Fibroblast of the aortic adventitia (primary cell): ENCODE measurements at regions not wholly inside any gene's neighbourhood (a gene's known extent, or its start where the extent isn't known, plus 50 kb on each side); places are given as distances from the start of the nearest gene placed in this dataset.

Experiments
- DNase-seq: peaks from one replicate; pipeline ENCODE4 v3.0.0-alpha.2; 2010; ENCODE audit warnings: low read depth
- H3K4me3 ChIP-seq: 2 replicates; pipeline ENCODE4 v1.5.1; 2011; ENCODE audit warnings: low read depth, mild to moderate bottlenecking, control low read depth, low read length, moderate library complexity
- TF ChIP-seq, protein P1 (sequence below): IDR thresholded peaks from 2 replicates; pipeline ENCODE4 v1.5.1; 2011; ENCODE audit warnings: mild to moderate bottlenecking, low read length, control low read depth, inconsistent platforms; ENCODE audit not compliant: insufficient read depth

DNA sequence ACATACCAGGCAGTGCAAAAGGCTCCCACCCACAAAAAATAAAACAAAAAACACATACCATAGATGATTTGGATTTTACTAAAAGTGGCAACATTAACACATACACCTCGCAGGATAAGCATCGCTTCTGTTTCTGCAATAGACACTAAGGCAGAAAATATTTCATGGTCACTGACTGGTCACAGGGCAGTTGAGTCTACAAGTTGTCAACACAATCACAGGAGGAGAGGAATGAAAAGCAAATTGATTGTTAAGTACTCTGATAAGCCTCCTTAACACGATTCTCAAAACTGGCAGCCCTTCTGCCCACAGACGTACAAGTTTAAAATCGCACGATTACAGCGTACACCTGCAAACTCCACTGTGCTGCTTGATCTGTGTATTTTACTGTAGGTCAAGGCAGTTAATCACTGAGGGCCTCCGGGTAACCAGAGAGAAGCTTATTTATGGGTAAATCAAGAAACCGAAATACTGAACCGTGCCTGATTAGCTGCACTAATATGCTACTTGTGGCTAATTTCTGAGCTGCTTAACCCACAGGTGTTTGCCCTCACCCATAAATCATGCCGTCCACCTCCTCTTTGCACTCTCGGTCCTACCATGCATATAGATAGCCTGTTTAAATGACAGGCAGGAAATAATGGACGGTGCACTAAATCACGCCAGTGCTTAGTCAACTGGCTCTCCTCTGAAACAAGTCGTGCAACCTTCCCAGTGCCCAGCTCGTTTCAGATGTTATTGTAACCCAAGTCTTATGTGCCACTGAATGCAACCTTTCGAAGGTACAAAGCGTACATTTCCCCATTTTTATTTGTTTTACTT, 659.4 kb upstream of the ADAMTS16 start:
- DNase-seq: no peak
- TF ChIP-seq, protein P1, sequence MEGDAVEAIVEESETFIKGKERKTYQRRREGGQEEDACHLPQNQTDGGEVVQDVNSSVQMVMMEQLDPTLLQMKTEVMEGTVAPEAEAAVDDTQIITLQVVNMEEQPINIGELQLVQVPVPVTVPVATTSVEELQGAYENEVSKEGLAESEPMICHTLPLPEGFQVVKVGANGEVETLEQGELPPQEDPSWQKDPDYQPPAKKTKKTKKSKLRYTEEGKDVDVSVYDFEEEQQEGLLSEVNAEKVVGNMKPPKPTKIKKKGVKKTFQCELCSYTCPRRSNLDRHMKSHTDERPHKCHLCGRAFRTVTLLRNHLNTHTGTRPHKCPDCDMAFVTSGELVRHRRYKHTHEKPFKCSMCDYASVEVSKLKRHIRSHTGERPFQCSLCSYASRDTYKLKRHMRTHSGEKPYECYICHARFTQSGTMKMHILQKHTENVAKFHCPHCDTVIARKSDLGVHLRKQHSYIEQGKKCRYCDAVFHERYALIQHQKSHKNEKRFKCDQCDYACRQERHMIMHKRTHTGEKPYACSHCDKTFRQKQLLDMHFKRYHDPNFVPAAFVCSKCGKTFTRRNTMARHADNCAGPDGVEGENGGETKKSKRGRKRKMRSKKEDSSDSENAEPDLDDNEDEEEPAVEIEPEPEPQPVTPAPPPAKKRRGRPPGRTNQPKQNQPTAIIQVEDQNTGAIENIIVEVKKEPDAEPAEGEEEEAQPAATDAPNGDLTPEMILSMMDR: no peak
- H3K4me3 ChIP-seq: no peak overlapping the region

DNA sequence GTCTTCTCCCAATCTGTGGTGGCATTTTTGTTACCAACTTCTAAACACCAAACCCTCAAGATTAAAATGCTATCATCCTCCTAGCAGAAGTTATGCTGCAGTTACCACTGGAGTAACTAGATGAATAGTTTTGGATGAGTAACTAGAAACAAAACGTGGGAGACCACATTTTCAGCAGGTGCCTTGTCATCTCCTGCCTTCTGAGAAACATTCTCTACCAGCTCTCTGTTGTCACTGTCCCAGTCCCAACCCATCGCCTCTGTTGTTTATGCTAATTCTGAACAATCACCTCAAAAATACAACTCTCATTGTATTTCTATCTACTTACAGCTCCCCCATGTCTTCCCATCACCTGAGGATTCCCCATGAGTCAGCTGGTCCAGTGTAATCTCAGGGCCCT, 652.5 kb upstream of the ADAMTS16 start:
- no peak overlapping the region for H3K4me3 ChIP-seq
- no peak for DNase-seq
- TF ChIP-seq, protein P1: no peak

DNA sequence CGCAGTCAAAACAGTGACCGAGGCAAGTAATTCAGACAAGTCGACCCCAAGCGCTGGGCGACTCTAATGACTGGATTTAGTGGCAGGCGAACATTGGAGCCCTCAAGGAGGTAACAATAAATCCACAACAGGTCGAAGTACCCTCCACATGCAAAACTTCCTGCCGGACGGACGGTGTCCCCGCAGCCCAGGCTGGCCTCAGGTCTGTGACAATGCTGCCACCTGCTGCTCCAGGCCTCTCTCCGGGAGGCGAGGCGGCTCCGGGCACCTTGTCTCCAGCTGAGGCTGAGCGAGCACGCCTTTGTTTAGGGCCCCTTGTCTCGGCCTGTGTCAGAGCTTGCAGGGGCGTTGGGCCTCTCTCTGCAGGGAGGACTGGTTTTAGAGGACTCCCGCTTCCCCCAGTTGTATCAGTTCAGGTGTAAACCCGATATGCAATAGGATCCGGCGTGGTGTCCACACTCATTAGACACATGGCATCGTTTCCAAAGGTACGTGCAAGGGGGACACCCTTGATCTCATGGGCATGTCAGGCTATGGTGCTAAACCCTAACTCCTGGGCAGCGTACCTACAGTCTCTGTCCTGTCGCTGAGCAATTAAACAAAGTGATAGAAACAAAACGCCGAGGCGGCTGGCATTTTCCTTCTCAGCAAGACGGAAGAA, 628.0 kb upstream of the ADAMTS16 start:
- TF ChIP-seq, protein P1: no peak
- DNase-seq: no peak
- no peak overlapping the region for H3K4me3 ChIP-seq

DNA sequence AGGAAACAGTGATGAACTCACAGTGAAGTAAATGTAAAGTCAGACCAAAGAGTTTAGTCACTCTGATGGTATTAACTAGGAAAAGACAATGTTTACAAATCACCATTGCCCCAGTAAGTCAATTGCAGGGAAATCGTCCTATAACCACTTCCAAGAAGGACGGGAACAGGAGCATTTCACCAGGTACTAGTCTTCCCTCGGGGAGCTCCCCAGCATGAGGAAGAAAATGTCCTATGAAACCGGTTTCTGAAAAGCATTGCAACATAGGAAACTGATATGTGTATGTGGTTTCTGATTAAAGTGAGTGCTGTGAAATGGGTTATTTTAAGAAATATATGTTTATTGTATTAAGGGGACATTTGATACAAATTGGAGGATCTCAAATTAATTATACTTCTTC, 626.7 kb upstream of the ADAMTS16 start:
- no peak overlapping the region for H3K4me3 ChIP-seq
- DNase-seq: no peak
- TF ChIP-seq, protein P1: no peak

DNA sequence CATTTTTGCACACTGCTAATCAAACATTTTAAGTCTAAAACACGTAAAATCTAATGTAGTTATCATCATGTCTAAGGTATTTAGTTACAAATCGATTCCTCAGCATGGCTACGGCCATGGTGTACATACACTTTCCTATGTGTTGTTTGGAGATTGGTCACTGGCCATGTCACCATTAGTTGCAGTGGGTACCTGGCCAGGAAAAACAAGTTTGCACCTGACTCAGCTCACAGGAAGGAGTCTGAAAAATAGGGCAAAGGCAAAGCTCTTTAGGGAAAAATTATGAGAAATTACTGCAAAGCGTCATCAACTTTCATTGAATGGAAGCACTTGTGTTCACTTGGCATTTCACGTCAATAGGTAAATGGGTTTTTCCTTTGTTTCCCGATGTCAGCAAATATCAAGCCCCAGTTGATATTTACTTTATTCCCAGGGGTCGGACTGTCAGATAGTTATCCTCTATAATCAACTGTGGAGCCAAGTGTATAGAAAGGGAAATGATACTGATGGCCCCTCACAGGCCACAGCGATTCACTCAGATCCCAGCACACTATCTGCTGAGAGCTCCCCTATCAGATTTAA, 626.0 kb upstream of the ADAMTS16 start:
- no peak overlapping the region for H3K4me3 ChIP-seq
- DNase-seq: no peak
- TF ChIP-seq, protein P1: no peak

DNA sequence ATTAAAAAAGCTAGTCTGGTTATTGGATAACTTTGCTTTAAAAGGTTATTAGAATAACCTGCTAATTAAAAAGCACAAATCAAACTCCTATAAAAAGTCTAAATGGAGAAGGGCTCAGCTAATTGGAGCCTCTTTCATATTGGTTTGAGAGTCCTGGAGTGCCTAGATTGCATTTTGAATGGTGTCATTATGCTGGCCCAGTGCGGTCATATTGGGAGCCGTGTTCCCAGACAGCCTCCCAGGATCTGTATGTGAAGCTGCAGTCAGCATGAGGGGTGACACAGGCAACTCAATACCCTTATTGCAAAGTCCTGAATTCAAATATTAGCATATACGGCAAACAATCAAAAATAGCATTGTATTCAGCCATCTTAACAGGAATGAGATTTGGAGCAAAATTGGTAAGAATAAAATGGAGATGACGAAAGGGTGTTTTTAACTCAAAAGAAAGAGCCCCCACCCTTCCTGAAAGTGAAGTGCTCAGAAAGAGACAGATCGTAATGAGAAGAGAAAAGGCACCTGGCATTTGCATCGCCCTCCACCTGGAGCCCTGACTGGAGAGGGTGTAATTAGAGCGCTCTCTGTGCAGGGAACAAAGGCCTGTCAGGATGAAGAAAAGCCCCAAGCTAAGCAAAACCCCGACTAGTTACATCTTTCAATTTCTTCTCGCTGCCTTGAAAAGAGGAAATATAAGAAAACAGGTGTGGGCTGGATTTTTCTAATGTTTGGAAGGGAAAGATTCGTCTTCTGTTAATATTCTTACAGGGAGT, 621.0 kb upstream of the ADAMTS16 start:
- DNase-seq: no peak
- H3K4me3 ChIP-seq: no peak overlapping the region
- TF ChIP-seq, protein P1: no peak
